Omental fat pad (tissue), 3 donors: ENCODE measurements at regions not wholly inside any gene's neighbourhood (a gene's known extent, or its start where the extent isn't known, plus 50 kb on each side); places are given as distances from the start of the nearest gene placed in this dataset.

Experiments
- ATAC-seq: fragments of 150-250 bp; one replicate; pipeline ENCODE4 v1.9.1; 2016; ENCODE audit warnings: mild to moderate bottlenecking, moderate library complexity; ENCODE audit not compliant: low FRiP score
- DNase-seq: peaks from one replicate; pipeline ENCODE4 v3.0.0-alpha.2; 2019; ENCODE audit warnings: low spot score
- TF ChIP-seq, protein P1 (sequence below), 3 donors: fragments of 450-650 bp; IDR thresholded peaks; one replicate each; pipeline ENCODE4 v1.5.1; 2016 to 2017; ENCODE audit warnings: antibody characterized with exemption in 3 of 3, mild to moderate bottlenecking in 3 of 3, moderate library complexity in 2 of 3

DNA sequence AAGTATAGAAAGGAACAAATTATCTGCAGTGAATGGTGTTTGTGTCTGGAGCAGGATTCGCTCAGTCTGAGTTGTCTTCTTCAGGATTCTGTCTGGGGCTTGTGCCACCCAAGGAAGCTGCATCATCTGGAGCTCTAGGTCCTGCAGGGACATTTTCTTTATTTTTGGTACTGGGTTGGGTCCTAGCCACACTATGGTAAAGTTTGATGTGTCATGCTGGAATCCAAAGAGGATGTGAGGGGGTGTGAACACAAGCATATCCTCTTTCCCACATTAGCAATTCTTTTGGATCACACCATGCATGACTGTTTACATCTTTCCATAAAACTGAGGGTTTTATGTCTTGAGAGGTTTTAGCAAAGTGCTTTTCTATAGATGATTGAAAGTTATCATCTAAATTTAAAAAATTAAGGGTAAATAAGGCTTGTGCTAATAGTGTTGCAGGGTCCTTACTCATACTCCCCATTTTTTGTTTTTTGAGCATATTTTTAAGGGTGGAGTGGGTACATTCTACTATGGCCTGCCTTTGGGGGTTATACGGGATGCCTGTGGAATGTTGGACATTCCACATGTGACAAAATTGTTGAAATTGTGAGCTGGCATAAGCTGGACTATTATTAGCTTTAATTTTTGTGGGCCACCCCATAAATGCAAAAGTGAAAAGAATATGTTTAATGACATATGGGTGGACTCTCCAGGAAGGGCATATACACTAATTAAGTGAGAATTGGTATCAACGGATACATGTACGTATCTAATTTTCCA lies 152.0 kb upstream of the HMCN1 start:
- DNase-seq (no peak), ATAC-seq (no peak)
- TF ChIP-seq, protein P1, sequence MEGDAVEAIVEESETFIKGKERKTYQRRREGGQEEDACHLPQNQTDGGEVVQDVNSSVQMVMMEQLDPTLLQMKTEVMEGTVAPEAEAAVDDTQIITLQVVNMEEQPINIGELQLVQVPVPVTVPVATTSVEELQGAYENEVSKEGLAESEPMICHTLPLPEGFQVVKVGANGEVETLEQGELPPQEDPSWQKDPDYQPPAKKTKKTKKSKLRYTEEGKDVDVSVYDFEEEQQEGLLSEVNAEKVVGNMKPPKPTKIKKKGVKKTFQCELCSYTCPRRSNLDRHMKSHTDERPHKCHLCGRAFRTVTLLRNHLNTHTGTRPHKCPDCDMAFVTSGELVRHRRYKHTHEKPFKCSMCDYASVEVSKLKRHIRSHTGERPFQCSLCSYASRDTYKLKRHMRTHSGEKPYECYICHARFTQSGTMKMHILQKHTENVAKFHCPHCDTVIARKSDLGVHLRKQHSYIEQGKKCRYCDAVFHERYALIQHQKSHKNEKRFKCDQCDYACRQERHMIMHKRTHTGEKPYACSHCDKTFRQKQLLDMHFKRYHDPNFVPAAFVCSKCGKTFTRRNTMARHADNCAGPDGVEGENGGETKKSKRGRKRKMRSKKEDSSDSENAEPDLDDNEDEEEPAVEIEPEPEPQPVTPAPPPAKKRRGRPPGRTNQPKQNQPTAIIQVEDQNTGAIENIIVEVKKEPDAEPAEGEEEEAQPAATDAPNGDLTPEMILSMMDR (IDR thresholded peaks at IDR 0.05), result no peak

DNA sequence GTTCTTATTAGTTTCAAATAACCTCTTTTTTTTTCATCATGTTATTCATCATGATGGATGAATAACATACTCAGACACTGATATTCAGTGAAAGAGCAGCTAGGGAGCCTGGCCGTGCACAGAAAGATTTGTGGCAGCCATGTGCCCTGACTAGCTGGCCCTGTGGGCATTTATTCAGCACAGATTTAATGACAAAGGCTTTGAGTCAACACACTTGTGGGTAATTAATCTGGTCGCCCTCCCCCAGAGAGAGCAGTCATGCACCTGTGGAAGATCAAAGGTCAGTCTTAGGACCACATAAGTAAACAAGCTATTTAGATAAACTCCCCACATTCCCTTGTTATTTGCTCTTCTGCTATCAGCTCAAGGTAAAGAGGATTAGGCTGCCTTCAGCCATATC lies 153.2 kb upstream of the HMCN1 start:
- ATAC-seq, result no peak
- DNase-seq, result no peak
- TF ChIP-seq, protein P1 (IDR thresholded peaks at IDR 0.05), result no peak

DNA sequence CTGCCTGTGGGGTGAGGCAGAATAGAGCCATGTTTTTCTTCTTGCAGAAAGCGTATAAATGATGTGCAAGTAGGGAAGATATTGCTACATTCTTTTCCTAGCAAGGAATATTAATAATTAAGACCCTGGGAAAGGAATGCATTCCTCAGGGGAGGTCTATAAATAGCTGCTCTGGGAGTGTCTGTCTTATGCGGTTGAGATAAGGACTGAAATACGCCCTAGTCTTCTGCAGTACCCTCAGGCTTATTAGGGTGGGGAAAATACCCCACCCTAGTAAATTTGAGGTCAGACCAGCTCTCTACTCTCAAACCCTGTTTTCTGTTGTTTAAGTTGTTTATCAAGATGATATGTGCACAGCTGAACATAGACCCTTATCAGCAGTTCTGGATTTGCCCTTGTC lies 155.9 kb upstream of the HMCN1 start:
- DNase-seq (no peak), ATAC-seq (no peak)
- TF ChIP-seq, protein P1 (IDR thresholded peaks at IDR 0.05), result no peak

DNA sequence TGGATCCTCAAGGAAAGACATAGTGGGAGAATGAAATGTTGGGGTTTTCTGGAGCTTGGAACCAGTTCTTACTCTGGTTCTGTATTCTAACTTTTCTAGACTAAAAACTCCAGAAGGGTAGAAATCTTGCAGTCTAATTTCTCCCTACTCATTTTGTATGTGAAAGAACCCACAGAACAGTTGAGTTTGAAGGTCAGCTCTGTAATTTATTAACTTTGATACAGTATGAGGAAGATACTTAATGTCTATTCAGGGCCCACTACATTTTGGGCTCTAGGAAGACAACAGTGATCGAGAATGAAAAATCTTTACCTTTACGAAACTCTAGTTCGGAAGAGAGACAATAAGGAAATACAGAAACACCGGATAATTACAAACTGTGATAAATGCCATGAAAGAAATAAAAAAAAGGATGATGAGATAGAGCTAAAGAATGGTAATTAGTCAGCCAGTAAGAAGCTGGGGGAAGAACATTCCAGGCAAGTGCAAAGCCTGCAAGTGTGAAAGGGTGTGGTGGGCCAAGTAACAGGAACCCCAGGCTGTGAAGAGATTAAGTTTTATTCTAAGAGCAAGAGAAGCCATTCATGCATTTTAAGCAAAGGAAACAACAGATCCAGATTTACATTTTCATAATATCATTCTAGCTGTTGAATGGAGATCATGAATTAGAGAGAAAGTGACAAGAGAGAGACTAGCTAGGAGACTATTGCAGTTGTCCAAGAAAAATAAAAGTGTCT lies 159.9 kb upstream of the HMCN1 start:
- ATAC-seq (no peak), DNase-seq (no peak)
- TF ChIP-seq, protein P1 (IDR thresholded peaks at IDR 0.05), result no peak

DNA sequence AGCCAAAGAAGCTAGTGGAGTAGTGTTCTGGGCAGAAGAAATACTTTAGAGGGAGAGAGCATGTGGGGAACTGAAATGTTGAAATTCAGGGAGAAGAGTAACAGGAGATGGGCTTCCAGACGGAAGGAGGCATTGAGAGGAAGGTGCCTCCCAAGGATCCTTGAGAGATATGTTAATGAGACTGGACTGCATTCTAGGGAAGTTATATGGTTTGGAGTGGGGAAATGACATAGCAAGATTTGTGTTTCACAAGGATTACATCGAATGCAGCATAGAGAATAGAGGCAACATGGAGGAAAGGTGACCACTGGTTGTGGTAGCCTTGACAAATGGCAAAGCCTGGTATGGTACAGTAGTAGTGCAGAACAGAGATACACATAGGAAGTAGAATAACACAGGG lies 160.5 kb upstream of the HMCN1 start:
- TF ChIP-seq, protein P1 (IDR thresholded peaks at IDR 0.05), result no peak
- DNase-seq, result no peak
- ATAC-seq, result no peak

DNA sequence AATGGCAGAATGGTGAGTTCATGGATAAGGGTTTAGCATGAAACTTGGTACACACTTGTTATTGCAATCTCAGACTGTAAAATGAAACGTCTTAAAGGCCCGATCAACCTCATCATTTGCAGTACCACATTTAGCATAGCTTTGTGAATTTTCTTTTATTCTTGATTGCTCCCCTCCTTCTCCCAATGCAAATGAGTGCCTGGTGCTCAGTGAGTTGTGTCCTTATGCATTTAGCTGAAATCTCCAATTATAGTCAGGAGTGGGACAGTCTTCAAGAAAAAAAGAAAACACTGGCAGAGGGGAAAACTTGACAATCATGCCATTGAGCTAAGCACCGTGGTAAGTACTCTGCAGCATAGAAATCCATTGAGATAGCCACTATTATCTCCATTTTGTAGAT lies 161.0 kb upstream of the HMCN1 start:
- no peak for ATAC-seq
- no peak for DNase-seq
- TF ChIP-seq, protein P1 (IDR thresholded peaks at IDR 0.05), result no peak

DNA sequence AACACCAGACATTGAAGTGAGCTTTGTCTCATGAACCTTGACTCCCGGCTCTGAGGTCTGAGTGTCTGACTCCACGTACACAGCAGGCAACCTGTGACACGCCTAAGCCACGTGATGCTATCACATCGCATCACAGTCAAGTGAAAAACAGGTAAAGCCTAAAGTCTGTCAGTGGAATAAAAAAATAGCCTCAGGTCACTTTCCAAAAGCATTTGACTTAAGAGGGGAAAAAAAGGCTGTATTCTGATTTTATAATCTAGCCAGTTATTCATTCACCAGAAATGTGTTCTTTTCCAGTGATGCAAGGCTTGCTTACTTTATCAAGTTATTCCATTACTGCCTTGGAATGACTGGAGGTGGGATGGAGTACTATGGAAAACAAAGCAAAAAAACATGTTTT lies 163.2 kb upstream of the HMCN1 start:
- no peak for ATAC-seq
- TF ChIP-seq, protein P1 (IDR thresholded peaks at IDR 0.05), result no peak
- DNase-seq, result no peak
